CD1c-positive myeloid dendritic cell (primary cell): ENCODE measurements at regions not wholly inside any gene's neighbourhood (a gene's known extent, or its start where the extent isn't known, plus 50 kb on each side); places are given as distances from the start of the nearest gene placed in this dataset.

Experiments used
- DNase-seq: peaks from one replicate; pipeline ENCODE4 v3.0.0-alpha.2; 2016; ENCODE audit errors: extremely low spot score

DNA sequence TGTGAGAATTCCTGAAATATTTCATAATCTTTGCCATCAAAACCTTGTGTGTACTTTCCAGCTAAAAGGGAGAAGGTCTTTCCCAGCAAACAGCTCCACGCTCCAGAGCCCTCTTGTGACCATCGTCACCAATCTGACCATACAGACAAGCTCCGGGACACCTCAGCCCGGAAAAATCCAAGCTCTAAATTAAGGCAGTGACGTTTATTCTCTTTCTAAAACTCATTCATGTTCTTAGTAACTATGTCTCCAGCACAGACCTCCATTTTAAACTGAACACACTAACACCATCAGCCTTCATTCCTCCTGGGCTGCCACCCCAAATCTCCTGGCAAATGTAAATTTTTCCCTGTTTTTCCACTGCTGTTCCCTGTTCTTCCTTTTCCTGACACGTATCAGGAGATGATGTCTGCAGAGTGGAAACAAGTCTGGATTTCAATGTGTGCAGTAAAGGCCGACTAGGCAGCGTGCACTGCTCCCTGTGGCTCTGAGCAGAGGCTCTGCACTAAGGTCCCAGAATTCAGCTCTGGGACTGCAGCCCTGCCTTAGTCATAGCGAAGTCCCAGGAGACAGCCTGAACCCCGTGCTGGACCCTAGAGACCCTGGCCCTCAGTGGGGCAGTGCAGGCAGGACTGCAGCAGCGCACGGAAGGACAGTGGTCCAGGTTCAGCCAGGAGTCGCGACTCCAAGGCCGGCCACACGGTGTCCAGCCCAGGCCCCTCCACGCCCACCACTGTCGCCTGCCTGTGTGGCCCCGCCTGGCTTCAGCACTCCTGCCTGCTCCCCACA lies 452.5 kb upstream of the SALL3 start:
- DNase-seq = no peak

GRCh38 chr18:78527984-78528383 lies 451.6 kb upstream of the SALL3 start:
- DNase-seq = no peak

- no peak for DNase-seq
Measured at GRCh38 chr18:78528411-78529258, 451.0 kb upstream of the SALL3 start.

DNA sequence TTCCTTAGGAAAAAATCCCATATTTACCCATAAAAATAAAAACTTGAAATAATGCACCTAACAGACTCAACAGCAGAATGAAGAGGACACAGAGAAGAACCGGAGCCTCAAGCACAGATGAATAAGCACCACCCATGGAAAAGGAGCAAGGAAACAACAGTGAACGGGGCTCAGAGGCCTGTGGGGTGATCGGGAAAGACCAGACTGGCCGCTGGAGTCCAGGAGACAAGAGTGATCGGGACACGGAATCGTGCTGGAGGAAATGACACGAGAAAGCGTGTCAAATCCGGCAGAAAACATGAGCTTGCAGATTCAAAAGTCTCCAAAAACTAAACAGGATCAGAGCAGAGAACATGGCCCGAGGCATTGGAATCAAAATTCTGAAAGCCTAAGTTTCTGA lies 448.0 kb upstream of the SALL3 start:
- DNase-seq = no peak

DNA sequence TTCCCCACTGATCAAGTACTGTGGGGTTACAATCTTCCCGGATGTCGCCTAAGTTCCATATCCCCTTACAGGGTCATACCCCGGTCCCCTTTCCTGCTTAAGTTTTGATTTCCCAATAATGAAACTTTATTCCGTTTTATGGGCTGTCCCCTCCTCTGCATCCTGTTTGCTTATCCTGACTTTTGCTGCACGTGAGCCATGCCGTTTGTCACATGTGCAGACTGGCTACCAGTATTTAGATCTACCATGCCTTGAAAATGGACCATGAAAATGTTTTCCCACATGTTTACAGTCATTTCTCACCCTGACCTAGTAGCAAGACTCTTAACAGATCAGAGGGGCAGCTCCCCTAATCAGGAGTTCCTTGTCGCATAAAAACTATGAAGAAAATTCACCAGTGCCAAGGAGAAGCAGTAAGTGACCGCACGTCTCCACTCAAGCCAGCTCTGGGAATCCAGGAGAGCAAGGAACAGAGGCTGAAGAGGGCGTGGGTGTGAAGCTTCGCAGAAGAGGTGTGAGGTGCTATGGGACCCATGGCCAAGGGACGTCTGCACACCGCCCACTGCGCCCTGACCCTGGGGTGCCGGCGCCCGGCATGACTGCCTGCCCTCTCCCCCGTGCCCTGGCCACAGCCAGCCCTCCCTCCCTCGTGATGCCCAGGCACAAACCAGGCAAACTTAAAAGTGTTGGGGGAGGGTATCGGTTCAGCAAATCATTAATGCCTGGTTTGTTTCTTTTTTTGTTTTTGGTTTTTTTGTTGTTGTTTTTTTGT lies 440.8 kb upstream of the SALL3 start:
- no peak for DNase-seq

DNA sequence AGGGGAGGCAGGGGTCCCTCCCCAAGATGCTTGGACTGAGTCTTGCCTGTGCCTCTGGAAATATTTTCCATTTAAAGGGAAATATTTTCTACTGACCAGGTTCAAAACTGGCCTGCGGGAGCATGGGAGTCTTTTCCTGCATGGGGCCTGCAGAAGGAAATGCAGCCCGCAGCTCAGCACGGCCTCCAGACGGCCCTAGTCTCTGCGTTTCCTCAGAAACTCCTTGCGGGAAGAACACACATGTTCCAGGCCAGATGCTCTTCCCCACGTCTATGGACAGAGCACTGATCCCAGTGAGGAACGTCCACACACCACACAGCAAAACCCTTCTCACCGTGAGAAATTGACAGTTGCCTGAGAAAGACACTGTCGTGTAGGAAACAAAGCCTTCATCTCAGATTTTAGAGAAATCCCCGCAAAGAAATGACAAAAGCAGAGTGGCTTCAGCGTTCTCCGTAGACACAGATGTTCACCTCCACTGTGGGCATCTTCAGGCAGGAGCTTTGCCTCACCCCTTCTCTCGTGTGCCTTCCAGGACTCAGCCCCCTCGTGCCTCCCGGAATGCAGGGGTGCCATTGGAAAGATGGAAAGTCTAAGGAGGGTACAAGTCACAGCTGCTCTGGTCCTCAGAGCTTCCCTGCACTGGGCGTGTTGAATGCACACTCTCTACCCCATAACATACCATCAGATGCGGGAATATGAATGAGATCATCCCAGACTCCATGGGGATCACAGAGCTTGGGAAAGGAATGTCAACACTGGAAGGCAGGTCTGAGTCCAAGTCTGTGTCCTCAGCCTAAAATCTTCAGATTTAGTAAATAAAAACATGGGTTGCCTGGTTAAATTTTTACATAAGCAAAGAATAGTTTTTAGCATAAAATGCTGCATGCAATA lies 438.7 kb upstream of the SALL3 start:
- no peak for DNase-seq

- peak; percentile 1 for DNase-seq
Measured at GRCh38 chr18:78542204-78542603, 437.4 kb upstream of the SALL3 start.

- DNase-seq = no peak
Measured at GRCh38 chr18:78543201-78543725, 436.4 kb upstream of the SALL3 start.

DNA sequence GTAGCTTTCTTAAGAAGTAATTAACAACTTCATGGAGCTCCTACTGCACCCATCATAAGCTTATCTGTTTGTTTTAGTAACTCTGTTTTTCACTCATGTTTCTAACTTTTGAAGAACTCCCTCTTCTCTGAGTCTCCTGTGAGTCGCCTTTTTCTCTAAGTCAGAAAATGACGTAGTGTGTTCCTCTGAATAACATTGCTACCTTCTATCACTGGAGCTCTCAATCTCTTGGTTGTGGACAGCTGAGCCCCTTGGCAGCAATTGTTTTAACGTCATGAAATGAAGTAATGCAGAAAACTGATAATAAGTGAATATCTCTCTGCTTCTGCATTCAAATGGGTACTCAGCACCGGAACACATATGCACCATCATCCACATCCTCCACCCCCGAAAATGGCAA lies 433.3 kb upstream of the SALL3 start:
- DNase-seq = no peak

DNA sequence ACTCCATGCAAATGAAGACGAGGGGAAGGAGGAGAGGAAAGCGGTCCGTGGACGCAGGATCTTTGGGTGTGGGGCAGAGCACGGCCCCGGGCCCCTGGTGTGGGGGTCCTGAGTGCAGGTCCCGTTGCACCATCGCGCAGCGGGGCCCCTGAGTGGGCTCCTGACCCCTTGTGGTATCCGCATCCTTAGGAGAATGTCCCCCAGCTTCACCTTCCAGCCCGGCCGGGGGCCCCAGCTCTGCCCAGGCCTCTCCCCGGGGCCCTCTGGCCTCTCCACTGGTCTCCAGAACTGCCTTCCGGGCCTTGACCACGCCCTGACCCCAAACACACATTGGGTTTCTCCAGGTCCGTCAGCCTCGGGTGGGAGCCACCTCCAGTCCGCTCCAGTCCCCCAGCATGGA lies 431.8 kb upstream of the SALL3 start:
- no peak for DNase-seq

DNA sequence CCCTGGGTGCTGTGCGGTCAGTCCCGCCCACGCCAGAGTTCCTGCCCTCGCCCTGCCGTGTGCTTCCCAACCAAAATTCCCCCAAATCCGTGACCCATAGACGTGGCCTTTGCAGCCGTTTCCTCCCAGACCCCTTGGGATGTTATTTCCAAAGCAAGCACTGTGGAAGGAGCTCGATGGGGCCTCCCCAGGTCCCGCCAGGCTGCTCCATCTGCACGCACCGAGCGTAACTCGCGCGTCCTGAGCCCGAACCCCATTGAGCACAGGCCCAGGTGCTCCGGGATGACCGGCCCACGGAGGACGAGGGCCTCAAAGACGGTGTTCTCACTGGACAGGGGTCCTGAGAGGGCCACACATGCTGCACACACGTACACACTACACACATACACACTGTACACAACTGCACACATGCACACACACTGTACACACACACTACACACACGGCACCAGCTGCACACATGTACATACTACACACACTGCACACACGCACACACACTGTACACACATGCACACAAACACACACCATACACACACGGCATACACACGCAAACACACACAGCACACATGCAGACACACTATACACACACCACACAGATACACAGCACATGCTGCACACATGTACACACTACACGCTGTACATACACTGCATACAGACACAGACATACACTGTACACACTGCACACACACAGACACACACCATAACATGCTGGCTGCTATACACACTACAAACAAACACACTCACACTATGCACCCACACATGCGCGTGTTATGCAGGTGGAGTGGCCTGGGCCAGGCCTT lies 431.2 kb upstream of the SALL3 start:
- no peak for DNase-seq

GRCh38 chr18:78549971-78550370 lies 429.6 kb upstream of the SALL3 start:
- no peak for DNase-seq

- DNase-seq = no peak
Measured at GRCh38 chr18:78554944-78555608, 424.5 kb upstream of the SALL3 start.

DNA sequence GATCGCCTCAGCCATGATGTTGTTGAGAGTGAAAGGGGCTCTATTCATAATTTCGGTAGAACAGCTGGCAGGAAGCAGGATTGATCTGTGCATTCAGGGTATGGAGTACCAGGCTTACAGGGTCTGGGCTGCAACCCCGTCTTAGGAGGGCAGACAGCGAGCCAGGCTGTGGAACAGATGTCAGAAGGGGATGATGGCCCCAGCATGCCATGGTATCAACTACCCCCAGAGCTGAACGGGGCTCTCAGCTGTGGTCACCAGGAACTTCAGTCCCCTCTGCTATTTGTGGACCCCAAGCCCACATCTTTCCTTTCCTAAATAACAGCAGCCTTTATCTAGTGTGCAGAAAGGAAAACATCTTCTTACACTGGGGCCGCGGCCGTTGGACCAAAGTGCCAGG lies 422.2 kb upstream of the SALL3 start:
- DNase-seq = no peak

DNA sequence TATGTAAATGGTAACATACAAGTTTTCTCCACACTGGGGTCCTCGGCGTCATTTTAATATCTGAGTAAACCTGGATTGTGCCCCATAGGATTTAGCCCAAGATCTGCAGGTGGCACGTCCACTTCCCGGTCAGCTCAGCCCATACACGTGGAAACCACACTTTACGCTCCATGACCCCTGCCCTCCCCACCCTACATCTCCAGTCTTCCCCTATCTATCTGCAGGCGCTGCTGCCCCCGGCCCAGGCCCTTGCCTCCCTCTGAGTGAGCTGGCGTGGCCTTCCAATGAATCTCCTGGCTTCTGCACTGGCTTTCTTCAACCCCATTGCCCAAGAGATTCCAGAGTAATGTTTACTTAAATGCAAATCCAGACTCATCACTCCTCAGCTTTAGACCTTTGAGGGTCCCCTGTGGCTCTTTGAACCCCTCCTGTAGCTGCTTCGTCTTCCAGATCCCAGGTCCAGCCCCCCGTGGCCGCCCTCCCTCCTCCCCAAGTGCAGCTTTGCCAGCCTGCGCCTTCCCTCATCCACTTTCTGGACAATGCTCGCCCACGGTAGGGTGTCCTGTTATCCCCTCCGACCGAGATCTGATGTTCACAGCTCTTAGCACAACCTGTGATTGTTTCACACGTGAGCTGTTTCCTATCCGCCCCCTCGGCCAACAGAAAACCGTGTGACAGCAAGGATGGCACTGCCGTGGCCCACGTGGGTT lies 421.4 kb upstream of the SALL3 start:
- DNase-seq = no peak

DNA sequence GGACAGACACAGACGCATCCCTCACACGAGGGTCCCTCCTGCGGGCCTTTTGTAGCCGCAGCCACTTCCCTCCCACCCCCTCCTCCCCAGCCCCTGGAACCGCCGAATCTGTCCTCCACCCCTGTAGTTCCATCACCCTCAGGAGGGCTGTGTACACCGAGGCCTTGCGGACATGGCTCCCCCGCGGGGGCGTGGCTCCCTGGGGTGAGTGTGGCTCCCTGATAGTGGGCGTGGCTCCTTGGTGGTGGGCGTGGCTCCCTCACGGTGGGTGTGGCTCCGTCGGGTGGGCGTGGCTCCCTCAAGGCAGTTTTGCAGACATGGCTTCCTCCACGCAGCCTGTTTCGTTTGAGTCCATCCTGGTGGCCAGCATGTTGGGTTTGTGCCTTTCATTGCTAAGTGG lies 420.7 kb upstream of the SALL3 start:
- no peak for DNase-seq

- no peak for DNase-seq
Measured at GRCh38 chr18:78559584-78559983, 420.0 kb upstream of the SALL3 start.

- DNase-seq = no peak
Measured at GRCh38 chr18:78561757-78562510, 417.7 kb upstream of the SALL3 start.
